A549 (cell line): ENCODE measurements at regions not wholly inside any gene's neighbourhood (a gene's known extent, or its start where the extent isn't known, plus 50 kb on each side); places are given as distances from the start of the nearest gene placed in this dataset.

ENCODE experiments used
- ATAC-seq, 2 experiments: fragments of 200-7000 bp in 1 of 2; fragments of >200 bp in 1 of 2; cut with Nextera tagmentation in 1 of 2; cut with Tn5 transposase in 1 of 2; 3 replicates each; pipeline versions ENCODE4 v1.8.0 to v1.9.1; 2018 to 2020; ENCODE audit warnings: mild to moderate bottlenecking in 1 of 2, moderate library complexity in 1 of 2
- CTCF ChIA-PET: fragments of 300-600 bp; sonication (Branson Sonifier 250); formaldehyde crosslinking; extraction: SDS; loops from one replicate; lab custom pipeline; 2021; ENCODE audit warnings: antibody characterized with exemption, inconsistent platforms; lab: Yijun Ruan, JAX
- POLR2A ChIA-PET: fragments of 350-600 bp; formaldehyde crosslinking; extraction: SDS; loops from one replicate; lab custom pipeline; 2021; ENCODE audit warnings: antibody characterized with exemption, inconsistent platforms; lab: Yijun Ruan, JAX
- DNase-seq, 2 experiments: peaks; one replicate each; pipeline versions ENCODE4 v3.0.0 to v3.0.0-alpha.2; 2011 to 2016; ENCODE audit warnings: low read depth in 1 of 2, low spot score in 1 of 2
- FAIRE-seq: peaks from 2 replicates; lab custom pipeline; 2011; peaks lifted over from hg19 to GRCh38; lab: Jason Lieb, UNC
- H3K27ac ChIP-seq, 2 experiments: fragments of >200 bp; sonication (Bioruptor Twin); formaldehyde crosslinking; 3 replicates each; pipeline ENCODE4 v1.5.1; 2016 to 2017
- H3K4me1 ChIP-seq: fragments of >200 bp; sonication (Bioruptor Twin); formaldehyde crosslinking; 3 replicates; pipeline ENCODE4 v1.6.1; 2016
- H3K4me2 ChIP-seq: fragments of >200 bp; sonication (Bioruptor Twin); formaldehyde crosslinking; 3 replicates; pipeline ENCODE4 v1.6.1; 2016
- H3K4me3 ChIP-seq: fragments of >200 bp; sonication (Bioruptor Twin); formaldehyde crosslinking; 3 replicates; pipeline ENCODE4 v1.5.1; 2016
- H3K9me3 ChIP-seq: fragments of >200 bp; sonication (Bioruptor Twin); formaldehyde crosslinking; 3 replicates; pipeline ENCODE4 v1.6.1; 2016
- ATOH8 ChIP-seq: fragments of 250-450 bp; sonication (Bioruptor Pico); IDR thresholded peaks from 2 replicates; pipeline ENCODE4 v1.5.0; 2020; ENCODE audit warnings: low read depth, mild to moderate bottlenecking, moderate library complexity
- EHMT2 ChIP-seq: fragments of 200-600 bp; sonication (generic); IDR thresholded peaks from 2 replicates; pipeline ENCODE4 v1.6.1; 2016; ENCODE audit warnings: antibody characterized with exemption, low read depth, mild to moderate bottlenecking, moderate library complexity
- EP300 ChIP-seq, 2 experiments: fragments of >200 bp; sonication (Bioruptor Twin); formaldehyde crosslinking; IDR thresholded peaks; 2 replicates in 1 of 2; 3 replicates in 1 of 2; pipeline ENCODE4 v1.6.1; 2016 to 2017
- FOSB ChIP-seq: fragments of 250-450 bp; sonication (Bioruptor Pico); IDR thresholded peaks from 2 replicates; pipeline ENCODE4 v1.5.0; 2020; ENCODE audit warnings: mild to moderate bottlenecking, moderate library complexity
- FOSL2 ChIP-seq, 2 experiments: fragments of 450-650 bp in 1 of 2; fragments of >200 bp in 1 of 2; sonication (Bioruptor Twin) in 1 of 2; formaldehyde crosslinking; IDR thresholded peaks; 2 replicates each; pipeline versions ENCODE4 v1.5.0 to v1.6.1; 2016 to 2020; ENCODE audit warnings: mild to moderate bottlenecking in 1 of 2, moderate library complexity in 1 of 2
- HEYL ChIP-seq: fragments of 250-450 bp; sonication (Bioruptor Pico); IDR thresholded peaks from 2 replicates; pipeline ENCODE4 v1.8.0; 2021; ENCODE audit warnings: mild to moderate bottlenecking, moderate library complexity
- HOXB13 ChIP-seq: fragments of 250-450 bp; sonication (Bioruptor Pico); IDR thresholded peaks from 2 replicates; pipeline ENCODE4 v1.5.0; 2020; ENCODE audit warnings: low read depth, mild to moderate bottlenecking, moderate library complexity
- HOXB5 ChIP-seq: fragments of 250-450 bp; sonication (Bioruptor Pico); IDR thresholded peaks from 2 replicates; pipeline ENCODE4 v1.5.0; 2020; ENCODE audit warnings: mild to moderate bottlenecking, moderate library complexity
- KDM1A ChIP-seq: fragments of 200-600 bp; sonication (generic); IDR thresholded peaks from 2 replicates; pipeline ENCODE4 v1.6.1; 2016; ENCODE audit warnings: low read depth, mild to moderate bottlenecking
- KDM5A ChIP-seq: fragments of 200-600 bp; sonication (generic); IDR thresholded peaks from 2 replicates; pipeline ENCODE4 v1.6.1; 2016; ENCODE audit warnings: antibody characterized with exemption, mild to moderate bottlenecking
- MAX ChIP-seq: IDR thresholded peaks from 2 replicates; pipeline ENCODE4 v1.6.1; 2012
- NFE2L2 ChIP-seq: fragments of 150-350 bp; conservative IDR thresholded peaks from 2 replicates; pipeline ENCODE4 v1.6.1; 2014; ENCODE audit warnings: low read length
- PHF8 ChIP-seq: fragments of 200-600 bp; sonication (generic); IDR thresholded peaks from 2 replicates; pipeline ENCODE4 v1.6.1; 2016; ENCODE audit warnings: low read depth, mild to moderate bottlenecking, antibody characterized with exemption, moderate library complexity, borderline replicate concordance
- POLR2A ChIP-seq: IDR thresholded peaks from 2 replicates; pipeline ENCODE4 v1.6.1; 2012; ENCODE audit warnings: mild to moderate bottlenecking, low read length
- POLR2AphosphoS2 ChIP-seq: conservative IDR thresholded peaks from 2 replicates; pipeline ENCODE4 v1.6.1; 2012; ENCODE audit warnings: low read length, improper control_type of control experiment, inconsistent platforms
- RAD21 ChIP-seq, 2 experiments: fragments of >200 bp in 1 of 2; sonication (Bioruptor Twin) in 1 of 2; formaldehyde crosslinking in 1 of 2; IDR thresholded peaks in 1 of 2; conservative IDR thresholded peaks in 1 of 2; 2 replicates in 1 of 2; 3 replicates in 1 of 2; pipeline ENCODE4 v1.6.1; 2012 to 2018; ENCODE audit warnings: inconsistent platforms in 1 of 2
- RCOR1 ChIP-seq: fragments of 150-350 bp; IDR thresholded peaks from 2 replicates; pipeline ENCODE4 v1.6.1; 2014; ENCODE audit warnings: antibody characterized with exemption, low read length, low read depth
- SMC3 ChIP-seq: fragments of >200 bp; sonication (Bioruptor Twin); formaldehyde crosslinking; IDR thresholded peaks from 3 replicates; pipeline ENCODE4 v1.6.1; 2018; ENCODE audit warnings: inconsistent platforms
- TFCP2L1 ChIP-seq: fragments of 250-450 bp; sonication (Bioruptor Pico); IDR thresholded peaks from 2 replicates; pipeline ENCODE4 v1.5.0; 2021; ENCODE audit warnings: mild to moderate bottlenecking
- ZC3H11A ChIP-seq: fragments of 450-650 bp; IDR thresholded peaks from 2 replicates; pipeline ENCODE4 v1.6.1; 2014; ENCODE audit warnings: antibody characterized with exemption, mild to moderate bottlenecking
- ZNF302 ChIP-seq: fragments of 250-450 bp; sonication (Bioruptor Pico); IDR thresholded peaks from 2 replicates; pipeline ENCODE4 v1.9.0; 2021; ENCODE audit warnings: inconsistent platforms, mild to moderate bottlenecking, moderate library complexity
- ZSCAN20 ChIP-seq: fragments of 250-450 bp; sonication (Bioruptor Pico); IDR thresholded peaks from 2 replicates; pipeline ENCODE4 v1.8.0; 2022; ENCODE audit warnings: mild to moderate bottlenecking, moderate library complexity
- WGBS: methylation state at CpG from one replicate; pipeline ENCODE4 v1.1.6; 2017; ENCODE audit errors: missing lambda C conversion rate; 5-methylcytosine and 5-hydroxymethylcytosine counted together
- TF ChIP-seq, protein P1 (sequence below): fragments of 150-350 bp; IDR thresholded peaks from 2 replicates; pipeline ENCODE4 v1.6.1; 2014; ENCODE audit warnings: low read depth, mild to moderate bottlenecking, low read length
- TF ChIP-seq, protein P2 (sequence below): fragments of 250-450 bp; sonication (Bioruptor Pico); IDR thresholded peaks from 2 replicates; pipeline ENCODE4 v1.5.0; 2021; ENCODE audit warnings: mild to moderate bottlenecking, moderate library complexity, borderline replicate concordance
- TF ChIP-seq, protein P3 (sequence below): fragments of 200-600 bp; sonication (generic); IDR thresholded peaks from 2 replicates; pipeline ENCODE4 v1.6.1; 2016; ENCODE audit warnings: antibody characterized with exemption, mild to moderate bottlenecking, moderate library complexity

DNA sequence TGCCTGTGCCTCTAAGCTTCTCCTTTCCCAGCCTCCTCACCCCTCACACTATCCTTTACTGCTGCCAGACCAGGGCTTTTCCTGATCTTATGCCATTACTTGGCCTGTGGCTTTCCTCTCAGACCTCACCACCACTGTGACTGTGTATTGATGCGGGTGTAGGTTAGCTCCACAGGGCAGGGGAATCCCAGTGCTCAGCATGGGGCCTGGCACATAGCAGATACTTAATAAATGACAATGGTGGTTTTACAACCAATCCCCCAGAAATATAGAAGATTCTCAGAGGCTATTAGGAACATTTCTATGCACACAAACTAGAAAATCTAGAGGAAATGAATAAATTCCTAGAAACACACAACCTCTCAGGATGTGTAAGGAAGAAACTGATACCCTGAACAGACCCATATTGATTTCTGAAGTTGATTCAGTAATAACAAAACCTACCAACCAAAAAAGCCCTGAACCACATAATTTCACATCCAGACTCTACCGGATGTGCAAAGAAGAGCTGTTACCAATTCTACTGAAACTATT, 129.6 kb upstream of the QRFPR start:
- ATAC-seq = no peak
- 38% methylated on average over 2 of the region's 2 CpGs for WGBS
- Histone ChIP-seq H3K4me2 (no peak overlapping the region), H3K4me3 (no peak overlapping the region)
- CTCF ChIA-PET = interaction anchor here (0.9 kb wide), 1 partner anchor 238 kb away, joined by 3 read pairs; no protein-coding TSS in a partner anchor
- TF ChIP-seq, protein P1, sequence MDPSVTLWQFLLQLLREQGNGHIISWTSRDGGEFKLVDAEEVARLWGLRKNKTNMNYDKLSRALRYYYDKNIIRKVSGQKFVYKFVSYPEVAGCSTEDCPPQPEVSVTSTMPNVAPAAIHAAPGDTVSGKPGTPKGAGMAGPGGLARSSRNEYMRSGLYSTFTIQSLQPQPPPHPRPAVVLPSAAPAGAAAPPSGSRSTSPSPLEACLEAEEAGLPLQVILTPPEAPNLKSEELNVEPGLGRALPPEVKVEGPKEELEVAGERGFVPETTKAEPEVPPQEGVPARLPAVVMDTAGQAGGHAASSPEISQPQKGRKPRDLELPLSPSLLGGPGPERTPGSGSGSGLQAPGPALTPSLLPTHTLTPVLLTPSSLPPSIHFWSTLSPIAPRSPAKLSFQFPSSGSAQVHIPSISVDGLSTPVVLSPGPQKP = no peak
- TF ChIP-seq RAD21 (conservative IDR thresholded peaks at IDR 0.05 in 1 of 2, IDR thresholded peaks at IDR 0.05 in 1 of 2) (no peak), RCOR1 (no peak), ZNF302 (no peak), FOSL2 (IDR thresholded peaks at IDR 0.05) (no peak), FOSL2 (CRISPR knock-in tag; IDR thresholded peaks at IDR 0.05) (no peak), ZC3H11A (no peak), KDM5A (no peak), ZSCAN20 (no peak), MAX (no peak), EP300 (IDR thresholded peaks at IDR 0.05) (no peak)
- TF ChIP-seq, protein P2, sequence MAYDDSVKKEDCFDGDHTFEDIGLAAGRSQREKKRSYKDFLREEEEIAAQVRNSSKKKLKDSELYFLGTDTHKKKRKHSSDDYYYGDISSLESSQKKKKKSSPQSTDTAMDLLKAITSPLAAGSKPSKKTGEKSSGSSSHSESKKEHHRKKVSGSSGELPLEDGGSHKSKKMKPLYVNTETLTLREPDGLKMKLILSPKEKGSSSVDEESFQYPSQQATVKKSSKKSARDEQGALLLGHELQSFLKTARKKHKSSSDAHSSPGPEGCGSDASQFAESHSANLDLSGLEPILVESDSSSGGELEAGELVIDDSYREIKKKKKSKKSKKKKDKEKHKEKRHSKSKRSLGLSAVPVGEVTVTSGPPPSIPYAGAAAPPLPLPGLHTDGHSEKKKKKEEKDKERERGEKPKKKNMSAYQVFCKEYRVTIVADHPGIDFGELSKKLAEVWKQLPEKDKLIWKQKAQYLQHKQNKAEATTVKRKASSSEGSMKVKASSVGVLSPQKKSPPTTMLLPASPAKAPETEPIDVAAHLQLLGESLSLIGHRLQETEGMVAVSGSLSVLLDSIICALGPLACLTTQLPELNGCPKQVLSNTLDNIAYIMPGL = no peak
- TF ChIP-seq, all 56 proteins: peak for 0
- POLR2A ChIA-PET = no interaction called here
- no peak for DNase-seq
- no peak overlapping the region for H3K27ac ChIP-seq
- no peaks in the 10 kb centered on the region for H3K9me3 ChIP-seq
- FAIRE-seq = no peak
- no peaks in the 10 kb centered on the region for H3K4me1 ChIP-seq

DNA sequence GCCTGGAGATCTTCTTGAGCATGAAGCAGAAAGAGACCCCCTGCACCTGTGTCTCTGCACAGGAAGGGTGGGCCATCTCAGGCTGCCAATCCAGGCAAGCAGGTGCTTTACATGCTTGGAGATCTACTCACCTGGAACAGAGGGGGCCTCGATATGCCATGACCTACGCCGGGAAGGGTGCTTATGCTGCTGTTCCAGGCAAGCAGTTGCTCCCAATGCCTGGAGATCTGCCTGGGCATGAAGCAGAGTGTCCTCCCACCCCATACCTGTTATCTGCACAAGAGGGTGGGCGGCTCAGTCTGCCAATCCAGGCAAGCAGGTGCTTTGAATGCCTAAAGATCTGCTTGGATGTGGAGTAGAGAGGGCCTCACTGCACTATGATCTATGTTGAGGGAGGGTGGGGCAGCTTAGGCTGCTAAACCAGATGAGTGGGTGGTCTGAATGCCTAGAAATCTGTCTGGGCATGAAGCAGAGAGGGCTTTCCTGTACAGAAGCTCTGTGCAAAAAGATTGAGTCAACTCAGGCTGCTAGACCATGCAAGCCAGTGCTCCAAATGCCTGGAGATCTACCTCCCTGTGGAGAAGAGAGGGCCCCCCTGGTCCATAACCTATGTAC, 104.5 kb upstream of the QRFPR start:
- Histone ChIP-seq H3K4me3 (no peak overlapping the region), H3K4me2 (no peak overlapping the region), H3K9me3 (no peaks in the 10 kb centered on the region), H3K27ac (no peak overlapping the region), H3K4me1 (no peaks in the 10 kb centered on the region)
- 17% methylated on average over 1 of the region's 4 CpGs for WGBS
- TF ChIP-seq KDM1A = no peak
- TF ChIP-seq, protein P3, sequence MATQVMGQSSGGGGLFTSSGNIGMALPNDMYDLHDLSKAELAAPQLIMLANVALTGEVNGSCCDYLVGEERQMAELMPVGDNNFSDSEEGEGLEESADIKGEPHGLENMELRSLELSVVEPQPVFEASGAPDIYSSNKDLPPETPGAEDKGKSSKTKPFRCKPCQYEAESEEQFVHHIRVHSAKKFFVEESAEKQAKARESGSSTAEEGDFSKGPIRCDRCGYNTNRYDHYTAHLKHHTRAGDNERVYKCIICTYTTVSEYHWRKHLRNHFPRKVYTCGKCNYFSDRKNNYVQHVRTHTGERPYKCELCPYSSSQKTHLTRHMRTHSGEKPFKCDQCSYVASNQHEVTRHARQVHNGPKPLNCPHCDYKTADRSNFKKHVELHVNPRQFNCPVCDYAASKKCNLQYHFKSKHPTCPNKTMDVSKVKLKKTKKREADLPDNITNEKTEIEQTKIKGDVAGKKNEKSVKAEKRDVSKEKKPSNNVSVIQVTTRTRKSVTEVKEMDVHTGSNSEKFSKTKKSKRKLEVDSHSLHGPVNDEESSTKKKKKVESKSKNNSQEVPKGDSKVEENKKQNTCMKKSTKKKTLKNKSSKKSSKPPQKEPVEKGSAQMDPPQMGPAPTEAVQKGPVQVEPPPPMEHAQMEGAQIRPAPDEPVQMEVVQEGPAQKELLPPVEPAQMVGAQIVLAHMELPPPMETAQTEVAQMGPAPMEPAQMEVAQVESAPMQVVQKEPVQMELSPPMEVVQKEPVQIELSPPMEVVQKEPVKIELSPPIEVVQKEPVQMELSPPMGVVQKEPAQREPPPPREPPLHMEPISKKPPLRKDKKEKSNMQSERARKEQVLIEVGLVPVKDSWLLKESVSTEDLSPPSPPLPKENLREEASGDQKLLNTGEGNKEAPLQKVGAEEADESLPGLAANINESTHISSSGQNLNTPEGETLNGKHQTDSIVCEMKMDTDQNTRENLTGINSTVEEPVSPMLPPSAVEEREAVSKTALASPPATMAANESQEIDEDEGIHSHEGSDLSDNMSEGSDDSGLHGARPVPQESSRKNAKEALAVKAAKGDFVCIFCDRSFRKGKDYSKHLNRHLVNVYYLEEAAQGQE = no peak
- TF ChIP-seq HEYL (CRISPR knock-in tag) = no peak
- TF ChIP-seq ZNF302 = no peak
- TF ChIP-seq HOXB13 (CRISPR knock-in tag) = no peak
- no peak for TF ChIP-seq PHF8
- no peak for TF ChIP-seq FOSB (CRISPR knock-in tag)
- no peak for TF ChIP-seq EHMT2
- TF ChIP-seq ATOH8 = no peak
- no peak for TF ChIP-seq TFCP2L1 (CRISPR knock-in tag)
- no peak for TF ChIP-seq SMC3
- TF ChIP-seq POLR2AphosphoS2 = no peak
- no peak for TF ChIP-seq NFE2L2
- TF ChIP-seq, protein P2 = no peak
- TF ChIP-seq HOXB5 (CRISPR knock-in tag) = no peak
- TF ChIP-seq POLR2A = no peak
- no peak for TF ChIP-seq FOSL2 (IDR thresholded peaks at IDR 0.05)
- no peak for TF ChIP-seq FOSL2 (CRISPR knock-in tag; IDR thresholded peaks at IDR 0.05)
- no peak for TF ChIP-seq EP300 (IDR thresholded peaks at IDR 0.05)
- ATAC-seq (no peak), DNase-seq (no peak), FAIRE-seq (no peak)
- ChIA-PET CTCF (interaction anchor here (1.0 to 2.2 kb wide), 3 partner anchors 23 to 251 kb away, joined by 3 to 6 read pairs (median 3); no protein-coding TSS in a partner anchor), POLR2A (no interaction called here)
